HG02798 (cell line): ENCODE measurements at regions not wholly inside any gene's neighbourhood (a gene's known extent, or its start where the extent isn't known, plus 50 kb on each side); places are given as distances from the start of the nearest gene placed in this dataset.
"Not testable (repeated sequence)": the region's sequence is repeated elsewhere in the genome, so short reads cannot be mapped to it uniquely, and the experiment has no call there.

Source experiments
- ATAC-seq: cut with Tn5 transposase; IDR thresholded peaks from one replicate; pipeline ENCODE4 v1.9.1; 2021; ENCODE audit warnings: mild to moderate bottlenecking; ENCODE audit not compliant: unreplicated experiment, poor library complexity

- ATAC-seq = no peak
These were observed 241.6 kb downstream of the CALCRL start for GRCh38 chr2:187206471-187206870.

- ATAC-seq = no peak
These were observed 242.0 kb downstream of the CALCRL start for GRCh38 chr2:187206071-187206470.

- ATAC-seq = no peak
These were observed 249.9 kb downstream of the CALCRL start for GRCh38 chr2:187198136-187198535.

- ATAC-seq = peak; percentile 62
These were observed 254.0 kb downstream of the CALCRL start for GRCh38 chr2:187194049-187194448.

- no peak for ATAC-seq
These were observed 259.0 kb downstream of the CALCRL start for GRCh38 chr2:187188783-187189631.

- no peak for ATAC-seq
These were observed 260.5 kb downstream of the CALCRL start for GRCh38 chr2:187187519-187187918.

GRCh38 chr2:187180529-187180928, 267.5 kb downstream of the CALCRL start:
- ATAC-seq = no peak

- ATAC-seq = not testable (repeated sequence)
These were observed 269.2 kb downstream of the CALCRL start for GRCh38 chr2:187178876-187179275.

GRCh38 chr2:187177253-187177652, 270.8 kb downstream of the CALCRL start:
- ATAC-seq = no peak

- no peak for ATAC-seq
These were observed 273.5 kb downstream of the CALCRL start for GRCh38 chr2:187174582-187174981.

GRCh38 chr2:187171318-187171717, 276.7 kb downstream of the CALCRL start:
- ATAC-seq = no peak

GRCh38 chr2:187169864-187170263, 278.2 kb downstream of the CALCRL start:
- no peak for ATAC-seq

GRCh38 chr2:187168720-187169713, 279.0 kb downstream of the CALCRL start:
- ATAC-seq = peak; percentile 72

- no peak for ATAC-seq
These were observed 280.6 kb downstream of the CALCRL start for GRCh38 chr2:187167491-187167890.

GRCh38 chr2:187165936-187166610, 282.0 kb downstream of the CALCRL start:
- ATAC-seq = no peak

- ATAC-seq = no peak
These were observed 289.6 kb downstream of the CALCRL start for GRCh38 chr2:187158452-187158851.

GRCh38 chr2:187157046-187157445, 291.0 kb downstream of the CALCRL start:
- ATAC-seq = no peak

- ATAC-seq = no peak
These were observed 292.6 kb downstream of the CALCRL start for GRCh38 chr2:187155476-187155875.

GRCh38 chr2:187150670-187151069, 297.4 kb downstream of the CALCRL start:
- no peak for ATAC-seq

- ATAC-seq = no peak
These were observed 299.2 kb upstream of the ZSWIM2 start for GRCh38 chr2:187148059-187148714.
